ENCODE measurements at regions not wholly inside any gene's neighbourhood (a gene's known extent, or its start where the extent isn't known, plus 50 kb on each side); places are given as distances from the start of the nearest gene placed in this dataset.

DNA sequence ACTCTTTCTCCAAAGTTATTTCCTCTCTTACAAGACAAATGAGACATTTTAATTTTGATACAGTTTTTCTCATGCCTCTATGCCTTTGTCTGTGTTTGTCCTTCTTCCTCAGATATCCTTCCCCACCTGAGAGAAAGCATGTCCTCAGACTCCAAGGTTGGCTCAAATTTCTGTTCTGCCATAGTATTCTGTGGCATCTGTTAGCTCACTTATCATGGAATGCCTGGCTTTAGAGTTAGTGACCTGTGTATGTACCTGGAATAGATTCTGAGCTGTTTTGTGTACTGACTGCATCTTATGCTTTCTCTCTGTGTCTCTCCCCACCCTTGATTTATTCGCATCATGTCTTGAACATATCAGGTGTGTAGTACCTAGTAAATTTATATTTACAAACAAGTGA lies 90.0 kb downstream of the CENPW start:
- TF ChIP-seq, protein P1, sequence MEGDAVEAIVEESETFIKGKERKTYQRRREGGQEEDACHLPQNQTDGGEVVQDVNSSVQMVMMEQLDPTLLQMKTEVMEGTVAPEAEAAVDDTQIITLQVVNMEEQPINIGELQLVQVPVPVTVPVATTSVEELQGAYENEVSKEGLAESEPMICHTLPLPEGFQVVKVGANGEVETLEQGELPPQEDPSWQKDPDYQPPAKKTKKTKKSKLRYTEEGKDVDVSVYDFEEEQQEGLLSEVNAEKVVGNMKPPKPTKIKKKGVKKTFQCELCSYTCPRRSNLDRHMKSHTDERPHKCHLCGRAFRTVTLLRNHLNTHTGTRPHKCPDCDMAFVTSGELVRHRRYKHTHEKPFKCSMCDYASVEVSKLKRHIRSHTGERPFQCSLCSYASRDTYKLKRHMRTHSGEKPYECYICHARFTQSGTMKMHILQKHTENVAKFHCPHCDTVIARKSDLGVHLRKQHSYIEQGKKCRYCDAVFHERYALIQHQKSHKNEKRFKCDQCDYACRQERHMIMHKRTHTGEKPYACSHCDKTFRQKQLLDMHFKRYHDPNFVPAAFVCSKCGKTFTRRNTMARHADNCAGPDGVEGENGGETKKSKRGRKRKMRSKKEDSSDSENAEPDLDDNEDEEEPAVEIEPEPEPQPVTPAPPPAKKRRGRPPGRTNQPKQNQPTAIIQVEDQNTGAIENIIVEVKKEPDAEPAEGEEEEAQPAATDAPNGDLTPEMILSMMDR (tag by site-specific recombination; IDR thresholded peaks at IDR 0.05), result no peak
- TF ChIP-seq, protein P2, sequence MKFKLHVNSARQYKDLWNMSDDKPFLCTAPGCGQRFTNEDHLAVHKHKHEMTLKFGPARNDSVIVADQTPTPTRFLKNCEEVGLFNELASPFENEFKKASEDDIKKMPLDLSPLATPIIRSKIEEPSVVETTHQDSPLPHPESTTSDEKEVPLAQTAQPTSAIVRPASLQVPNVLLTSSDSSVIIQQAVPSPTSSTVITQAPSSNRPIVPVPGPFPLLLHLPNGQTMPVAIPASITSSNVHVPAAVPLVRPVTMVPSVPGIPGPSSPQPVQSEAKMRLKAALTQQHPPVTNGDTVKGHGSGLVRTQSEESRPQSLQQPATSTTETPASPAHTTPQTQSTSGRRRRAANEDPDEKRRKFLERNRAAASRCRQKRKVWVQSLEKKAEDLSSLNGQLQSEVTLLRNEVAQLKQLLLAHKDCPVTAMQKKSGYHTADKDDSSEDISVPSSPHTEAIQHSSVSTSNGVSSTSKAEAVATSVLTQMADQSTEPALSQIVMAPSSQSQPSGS (tag by site-specific recombination; IDR thresholded peaks at IDR 0.05; ENCODE audit: low read depth), result no peak
- TF ChIP-seq, protein P3, sequence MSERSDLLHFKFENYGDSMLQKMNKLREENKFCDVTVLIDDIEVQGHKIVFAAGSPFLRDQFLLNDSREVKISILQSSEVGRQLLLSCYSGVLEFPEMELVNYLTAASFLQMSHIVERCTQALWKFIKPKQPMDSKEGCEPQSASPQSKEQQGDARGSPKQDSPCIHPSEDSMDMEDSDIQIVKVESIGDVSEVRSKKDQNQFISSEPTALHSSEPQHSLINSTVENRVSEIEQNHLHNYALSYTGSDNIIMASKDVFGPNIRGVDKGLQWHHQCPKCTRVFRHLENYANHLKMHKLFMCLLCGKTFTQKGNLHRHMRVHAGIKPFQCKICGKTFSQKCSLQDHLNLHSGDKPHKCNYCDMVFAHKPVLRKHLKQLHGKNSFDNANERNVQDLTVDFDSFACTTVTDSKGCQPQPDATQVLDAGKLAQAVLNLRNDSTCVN (tag by site-specific recombination; optimal IDR thresholded peaks at IDR 0.05), result no peak
- TF ChIP-seq ZXDB (tag by site-specific recombination; IDR thresholded peaks at IDR 0.05) (no peak), ZNF596 (tag by site-specific recombination; IDR thresholded peaks at IDR 0.05) (no peak), YY1 (tag by site-specific recombination; IDR thresholded peaks at IDR 0.05) (no peak), ZNF24 (tag by site-specific recombination; IDR thresholded peaks at IDR 0.05) (no peak)

All from HEK293 (cell line).